Stomach (tissue), 8 donors: ENCODE measurements at regions not wholly inside any gene's neighbourhood (a gene's known extent, or its start where the extent isn't known, plus 50 kb on each side); places are given as distances from the start of the nearest gene placed in this dataset.
"Not testable (repeated sequence)": the region's sequence is repeated elsewhere in the genome, so short reads cannot be mapped to it uniquely, and the experiment has no call there.

Source experiments
- DNase-seq, 2 donors: peaks; one replicate each; pipeline versions ENCODE4 v3.0.0 to v3.0.0-alpha.2; 2013 to 2019
- H3K27ac ChIP-seq, 5 donors: fragments of 200-600 bp in 4 of 5; sonication (generic) in 4 of 5; one replicate each; pipeline ENCODE4 v1.5.1; 2013 to 2019; ENCODE audit warnings: mild to moderate bottlenecking in 1 of 5, moderate library complexity in 1 of 5
- H3K27me3 ChIP-seq, 3 donors: fragments of 200-600 bp; sonication (generic); one replicate each; pipeline ENCODE4 v1.5.1; 2017 to 2019; ENCODE audit warnings: mixed run types in 1 of 3
- H3K36me3 ChIP-seq, 4 donors: fragments of 200-600 bp; sonication (generic); 1 replicate in 3 of 4; 2 replicates in 1 of 4; pipeline ENCODE4 v1.5.1; 2016 to 2019
- H3K4me1 ChIP-seq, 4 donors: fragments of 200-600 bp; sonication (generic); one replicate each; pipeline ENCODE4 v1.5.1; 2016 to 2019
- H3K4me3 ChIP-seq, 4 donors: fragments of 200-600 bp; sonication (generic) in 3 of 4; one replicate each; pipeline ENCODE4 v1.5.1; 2016 to 2019; ENCODE audit warnings: mild to moderate bottlenecking in 1 of 4
- H3K9me3 ChIP-seq, 4 donors: fragments of 200-600 bp; sonication (generic); one replicate each; pipeline ENCODE4 v1.5.1; 2016 to 2019
- EP300 ChIP-seq: sonication (generic); formaldehyde crosslinking; IDR thresholded peaks from one replicate; pipeline ENCODE4 v1.6.1; 2017; ENCODE audit warnings: antibody characterized with exemption
- POLR2A ChIP-seq, 4 donors: fragments of 450-650 bp; IDR thresholded peaks; one replicate each; pipeline ENCODE4 v1.6.1; 2016; ENCODE audit warnings: antibody characterized with exemption in 4 of 4, control low read depth in 2 of 4, mild to moderate bottlenecking in 1 of 4, moderate library complexity in 1 of 4
- POLR2AphosphoS5 ChIP-seq, 3 donors: sonication (generic); formaldehyde crosslinking; IDR thresholded peaks; one replicate each; pipeline ENCODE4 v1.6.1; 2016; ENCODE audit warnings: antibody characterized with exemption in 3 of 3
- WGBS, 5 donors: extraction: QIAGEN DNeasy Blood & Tissue Kit in 3 of 5; methylation state at CpG; one replicate each; pipeline versions ENCODE4 v1.1.5 to v1.1.7; 2013 to 2018; 5-methylcytosine and 5-hydroxymethylcytosine counted together
- intact Hi-C: fragments of 100-400 bp; cut with DNase I; formaldehyde crosslinking; loops from one replicate; pipeline ENCODE4 v1.15.1; 2023; ENCODE audit warnings: low total_unique reads
- TF ChIP-seq, protein P1 (sequence below), 7 experiments: fragments of 450-650 bp in 4 of 7; fragments of 200-600 bp in 3 of 7; sonication (generic) in 3 of 7; IDR thresholded peaks; one replicate each; pipeline ENCODE4 v1.5.1; 2016 to 2019; ENCODE audit warnings: antibody characterized with exemption in 7 of 7, control low read depth in 2 of 7, mild to moderate bottlenecking in 1 of 7
- donor health status: healthy with polysubstance abuse.
- donor health status: Bipolar disorder and iron deficiency.
- donor health status: healthy.

DNA sequence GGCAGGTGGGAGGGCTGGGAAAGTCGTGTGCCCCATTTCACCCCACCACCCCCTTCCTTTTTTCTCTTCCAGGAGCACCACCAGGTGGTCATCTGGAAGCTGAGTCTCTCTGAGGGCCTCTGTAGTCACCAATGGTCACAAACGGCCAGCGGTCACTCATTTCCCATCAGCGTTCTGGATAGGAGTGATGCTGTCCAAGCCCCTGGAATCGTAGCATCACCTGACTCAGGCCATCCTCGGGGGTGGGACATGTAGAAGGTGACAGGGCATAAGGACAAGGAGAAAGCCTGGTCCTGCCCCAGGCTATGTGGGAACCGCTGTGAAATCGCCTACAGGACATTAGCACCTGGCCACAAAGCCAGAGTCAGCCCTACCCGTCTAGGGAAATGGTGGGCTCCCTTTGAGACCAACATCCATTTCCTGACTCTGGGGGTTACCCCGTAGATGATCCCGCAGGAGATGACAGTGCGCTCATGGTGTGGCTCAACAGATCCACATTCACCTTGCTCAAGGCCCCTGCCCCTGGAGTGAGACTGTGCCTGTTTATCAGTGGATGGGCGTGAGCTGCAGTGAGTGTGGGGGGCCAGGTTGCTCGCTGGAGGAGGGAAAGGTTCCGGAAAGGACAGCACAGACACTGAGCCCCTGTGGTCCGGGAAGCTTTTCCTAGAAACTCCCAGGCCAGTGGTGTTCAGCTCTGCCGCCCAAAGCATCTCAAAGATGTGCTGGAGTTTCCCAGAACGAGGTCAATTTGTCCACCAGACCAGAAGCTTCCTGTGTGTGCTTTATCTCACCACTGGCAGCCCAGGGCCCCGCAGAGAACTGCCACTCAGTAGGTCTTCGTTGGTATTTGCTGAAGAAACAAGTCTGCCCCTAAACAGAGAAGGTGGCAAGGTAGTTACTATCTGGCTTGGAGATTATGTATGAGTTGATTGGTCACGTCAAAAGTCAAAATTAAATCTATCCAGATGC is 61.1 kb upstream of the UNC5A start:
- Histone ChIP-seq H3K4me1 (peaks cover 0 to under 1% (median 0%) of the 10 kb centered on the region in 4 donors), H3K27me3 (peaks cover 21 to 74% (median 60%) of the 10 kb centered on the region in 3 donors), H3K9me3 (peaks cover 0 to 6% (median 0%) of the 10 kb centered on the region in 4 donors), H3K4me3 (no peak overlapping the region), H3K27ac (no peak overlapping the region), H3K36me3 (no peaks in the 10 kb centered on the region)
- 65 to 79% (median 68%) methylated on average over 20 to 21 of the region's 21 CpGs for WGBS, 5 donors
- no peak for DNase-seq
- TF ChIP-seq EP300 (no peak), POLR2A (IDR thresholded peaks at IDR 0.05) (no peak), POLR2AphosphoS5 (IDR thresholded peaks at IDR 0.05) (no peak)
- TF ChIP-seq, protein P1, sequence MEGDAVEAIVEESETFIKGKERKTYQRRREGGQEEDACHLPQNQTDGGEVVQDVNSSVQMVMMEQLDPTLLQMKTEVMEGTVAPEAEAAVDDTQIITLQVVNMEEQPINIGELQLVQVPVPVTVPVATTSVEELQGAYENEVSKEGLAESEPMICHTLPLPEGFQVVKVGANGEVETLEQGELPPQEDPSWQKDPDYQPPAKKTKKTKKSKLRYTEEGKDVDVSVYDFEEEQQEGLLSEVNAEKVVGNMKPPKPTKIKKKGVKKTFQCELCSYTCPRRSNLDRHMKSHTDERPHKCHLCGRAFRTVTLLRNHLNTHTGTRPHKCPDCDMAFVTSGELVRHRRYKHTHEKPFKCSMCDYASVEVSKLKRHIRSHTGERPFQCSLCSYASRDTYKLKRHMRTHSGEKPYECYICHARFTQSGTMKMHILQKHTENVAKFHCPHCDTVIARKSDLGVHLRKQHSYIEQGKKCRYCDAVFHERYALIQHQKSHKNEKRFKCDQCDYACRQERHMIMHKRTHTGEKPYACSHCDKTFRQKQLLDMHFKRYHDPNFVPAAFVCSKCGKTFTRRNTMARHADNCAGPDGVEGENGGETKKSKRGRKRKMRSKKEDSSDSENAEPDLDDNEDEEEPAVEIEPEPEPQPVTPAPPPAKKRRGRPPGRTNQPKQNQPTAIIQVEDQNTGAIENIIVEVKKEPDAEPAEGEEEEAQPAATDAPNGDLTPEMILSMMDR (IDR thresholded peaks at IDR 0.05): no peak
- intact Hi-C loops: no loop called here

DNA sequence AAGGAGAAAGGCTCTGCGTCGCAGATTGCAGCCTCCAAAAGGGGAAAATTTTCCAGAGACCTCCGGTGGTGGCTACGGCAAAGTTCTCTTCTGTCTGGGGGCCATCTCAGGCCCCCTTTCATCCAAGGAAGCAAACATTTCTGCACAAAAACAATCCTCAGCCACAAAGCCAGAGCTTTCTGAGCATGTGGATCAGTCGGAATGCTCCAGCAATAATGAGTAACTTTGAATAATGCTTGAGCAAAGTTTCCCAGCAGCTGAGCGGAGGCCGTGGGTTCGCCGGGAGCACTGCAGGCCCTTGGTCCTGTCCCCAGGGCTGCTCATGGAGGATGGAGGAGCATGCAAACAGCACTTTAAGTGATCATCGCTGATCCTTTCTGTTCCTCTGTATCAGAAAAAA is 60.2 kb upstream of the UNC5A start:
- peaks cover 12 to 65% (median 52%) of the 10 kb centered on the region in 3 donors for H3K27me3 ChIP-seq
- peaks cover 0 to 6% (median 0%) of the 10 kb centered on the region in 4 donors for H3K9me3 ChIP-seq
- H3K27ac ChIP-seq: no peak overlapping the region
- intact Hi-C loops: no loop called here
- no peaks in the 10 kb centered on the region for H3K4me1 ChIP-seq
- no peak overlapping the region for H3K4me3 ChIP-seq
- TF ChIP-seq POLR2A (IDR thresholded peaks at IDR 0.05): no peak
- TF ChIP-seq, protein P1 (IDR thresholded peaks at IDR 0.05): no peak
- no peak for DNase-seq
- no peaks in the 10 kb centered on the region for H3K36me3 ChIP-seq
- WGBS, 5 donors: 73 to 76% (median 74%) methylated on average over 10 of the region's 10 CpGs

DNA sequence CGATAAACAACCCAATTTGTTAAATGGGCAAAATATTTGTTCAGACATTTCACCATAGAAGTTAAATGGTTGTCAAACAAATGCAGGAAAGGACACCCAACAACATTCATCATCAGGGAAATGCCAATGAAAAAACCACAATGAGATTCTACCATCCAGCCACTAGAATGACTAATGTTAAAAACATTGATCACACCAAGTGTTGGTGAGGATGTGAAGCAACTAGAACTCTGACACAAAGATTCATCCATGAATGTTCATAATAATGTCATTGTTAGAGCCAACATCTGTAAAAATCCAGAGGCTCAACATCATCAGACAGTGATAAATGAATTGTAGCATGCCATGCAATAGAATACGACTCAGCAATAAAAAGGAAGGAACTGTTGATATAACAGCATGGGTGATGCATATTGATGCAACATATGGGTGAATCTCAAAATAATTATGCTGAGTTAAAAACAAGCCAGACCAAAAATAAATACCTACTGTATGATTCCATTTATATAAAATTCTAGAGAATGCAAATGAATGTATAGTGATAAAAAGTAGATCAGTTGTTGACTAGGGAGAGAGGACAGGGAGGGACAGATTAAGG is 55.9 kb upstream of the UNC5A start:
- no peak overlapping the region for H3K4me3 ChIP-seq
- H3K9me3 ChIP-seq: peaks cover 0 to 6% (median 3%) of the 10 kb centered on the region in 4 donors
- intact Hi-C loops: no loop called here
- no peaks in the 10 kb centered on the region for H3K4me1 ChIP-seq
- H3K27me3 ChIP-seq: peaks cover 0 to 22% (median 9%) of the 10 kb centered on the region in 3 donors
- H3K27ac ChIP-seq: no peak overlapping the region
- WGBS, 5 donors: 87 to 95% (median 88%) methylated on average over 2 of the region's 2 CpGs
- no peak for DNase-seq
- H3K36me3 ChIP-seq: no peaks in the 10 kb centered on the region
- TF ChIP-seq, protein P1 (IDR thresholded peaks at IDR 0.05): no peak
- TF ChIP-seq POLR2A (IDR thresholded peaks at IDR 0.05): no peak

DNA sequence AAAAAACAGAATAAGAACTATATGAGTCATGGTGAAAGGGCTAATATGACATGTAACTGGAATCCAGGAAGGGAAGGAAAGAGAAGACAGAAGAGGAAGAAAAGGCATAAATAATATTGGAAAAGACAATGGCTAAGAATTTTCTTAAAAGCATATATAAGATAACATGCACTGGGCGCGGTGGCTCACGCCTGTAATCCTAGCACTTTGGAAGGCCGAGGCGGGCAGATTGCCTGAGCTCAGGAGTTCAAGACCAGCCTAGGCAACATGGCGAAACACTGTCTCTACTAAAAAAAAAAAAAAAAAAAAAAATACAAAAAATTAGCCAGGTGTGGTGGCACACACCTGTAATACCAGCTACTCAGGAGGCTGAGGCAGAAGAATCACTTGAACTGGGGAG is 54.8 kb upstream of the UNC5A start:
- H3K27me3 ChIP-seq: peaks cover 0 to 11% (median 2%) of the 10 kb centered on the region in 3 donors
- DNase-seq, H3K9me3 ChIP-seq, H3K27ac ChIP-seq, H3K4me3 ChIP-seq, H3K4me1 ChIP-seq, intact Hi-C loops, H3K36me3 ChIP-seq: not testable (repeated sequence)
- WGBS, 5 donors: 84 to 96% (median 89%) methylated on average over 6 of the region's 6 CpGs

DNA sequence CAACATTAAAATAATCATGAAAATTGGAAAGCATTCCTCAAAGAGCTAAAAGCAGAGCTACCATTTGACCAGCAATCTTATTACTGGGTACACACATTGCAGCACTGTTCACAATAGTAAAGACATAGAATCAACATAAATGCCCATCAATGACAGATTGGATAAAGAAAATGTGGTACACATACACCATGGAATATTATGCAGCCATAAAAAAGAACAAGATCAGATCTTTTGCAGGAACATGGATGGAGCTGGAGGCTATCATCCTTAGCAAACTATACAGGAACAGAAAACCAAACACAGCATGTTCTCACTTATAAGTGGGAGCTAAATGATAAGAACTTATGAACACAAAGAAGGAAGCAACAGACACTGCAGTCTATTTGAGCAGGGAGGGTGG is 52.8 kb upstream of the UNC5A start:
- H3K27me3 ChIP-seq, H3K27ac ChIP-seq, H3K4me1 ChIP-seq, intact Hi-C loops, H3K4me3 ChIP-seq, H3K9me3 ChIP-seq, DNase-seq, H3K36me3 ChIP-seq: not testable (repeated sequence)
